ENCODE measurements at regions not wholly inside any gene's neighbourhood (a gene's known extent, or its start where the extent isn't known, plus 50 kb on each side); places are given as distances from the start of the nearest gene placed in this dataset.
"Not testable (repeated sequence)": the region's sequence is repeated elsewhere in the genome, so short reads cannot be mapped to it uniquely, and the experiment has no call there.

GRCh38 chr16:62261760-62262159 lies 225.5 kb upstream of the CDH8 start:
- no peaks in the 10 kb centered on the region for H3K4me1 ChIP-seq (ENCODE audit: control insufficient read depth, insufficient read depth, low read length)
- H3K4me2 ChIP-seq (ENCODE audit: low read length) = no peak overlapping the region
- no peak overlapping the region for H3K4me3 ChIP-seq (ENCODE audit: low read length)
- H3K9me3 ChIP-seq (replicated peaks; ENCODE audit: low read length) = no peaks in the 10 kb centered on the region
- H3K9ac ChIP-seq (ENCODE audit: low read depth, low read length) = no peak overlapping the region
- no peaks in the 10 kb centered on the region for H3K27me3 ChIP-seq (ENCODE audit: control insufficient read depth, insufficient read depth, low read length)
- no peaks in the 10 kb centered on the region for H3K36me3 ChIP-seq (ENCODE audit: insufficient read depth, low read length)

DNA sequence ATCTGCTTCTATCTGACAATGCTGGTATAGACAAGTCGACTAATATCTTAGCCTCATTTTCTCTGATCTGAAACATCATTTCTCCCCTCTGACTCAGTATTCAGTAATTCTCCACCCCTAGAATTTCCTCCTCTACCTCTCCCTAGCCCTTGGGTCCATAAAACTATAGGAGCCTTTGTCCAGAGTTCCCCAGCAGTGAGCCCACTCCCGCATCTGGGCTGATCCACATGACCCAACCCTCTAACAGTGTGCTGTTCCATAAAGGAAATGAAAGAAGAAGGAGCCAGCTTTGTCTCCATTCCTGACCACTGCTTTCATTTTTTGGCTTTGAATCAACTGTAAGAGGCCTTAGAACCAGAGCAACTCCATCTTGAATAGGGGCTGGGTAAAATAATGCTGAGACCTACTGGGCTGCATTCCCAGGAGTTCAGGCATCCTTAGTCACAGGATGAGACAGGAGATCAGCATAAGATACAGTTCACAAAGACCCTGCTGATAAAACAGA lies 222.7 kb upstream of the CDH8 start:
- H3K36me3 ChIP-seq (ENCODE audit: insufficient read depth, low read length); H3K27me3 ChIP-seq (ENCODE audit: control insufficient read depth, insufficient read depth, low read length); H3K4me3 ChIP-seq (ENCODE audit: low read length); H3K9ac ChIP-seq (ENCODE audit: low read depth, low read length); H3K9me3 ChIP-seq (replicated peaks; ENCODE audit: low read length); H3K4me1 ChIP-seq (ENCODE audit: control insufficient read depth, insufficient read depth, low read length); H3K4me2 ChIP-seq (ENCODE audit: low read length): not testable (repeated sequence)

GRCh38 chr16:62256406-62256805 lies 220.2 kb upstream of the CDH8 start:
- no peaks in the 10 kb centered on the region for H3K36me3 ChIP-seq (ENCODE audit: insufficient read depth, low read length)
- H3K4me2 ChIP-seq (ENCODE audit: low read length) = no peak overlapping the region
- H3K4me3 ChIP-seq (ENCODE audit: low read length) = no peak overlapping the region
- H3K4me1 ChIP-seq (ENCODE audit: control insufficient read depth, insufficient read depth, low read length) = no peaks in the 10 kb centered on the region
- no peaks in the 10 kb centered on the region for H3K9me3 ChIP-seq (replicated peaks; ENCODE audit: low read length)
- H3K27me3 ChIP-seq (ENCODE audit: control insufficient read depth, insufficient read depth, low read length) = no peaks in the 10 kb centered on the region
- H3K9ac ChIP-seq (ENCODE audit: low read depth, low read length) = no peak overlapping the region

DNA sequence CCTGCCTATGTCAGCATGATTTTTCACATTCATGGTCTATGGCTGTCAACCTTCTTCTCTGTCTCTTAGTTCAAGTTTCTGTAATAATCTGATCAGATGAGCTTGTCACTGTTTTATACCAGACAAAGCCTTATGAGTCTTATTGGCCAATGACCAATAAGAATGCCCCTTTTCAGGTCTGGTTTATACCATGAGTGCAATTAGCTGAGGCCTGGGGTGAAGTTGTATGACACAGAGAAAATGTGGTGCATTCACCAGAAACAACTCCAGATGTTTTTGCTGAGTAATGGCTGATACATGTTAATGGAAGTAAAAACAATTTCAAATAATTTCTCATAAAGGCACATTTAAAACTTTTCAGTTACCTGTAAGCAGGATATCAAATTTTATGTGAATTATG lies 218.6 kb upstream of the CDH8 start:
- H3K27me3 ChIP-seq (ENCODE audit: control insufficient read depth, insufficient read depth, low read length) = no peaks in the 10 kb centered on the region
- no peak overlapping the region for H3K9ac ChIP-seq (ENCODE audit: low read depth, low read length)
- H3K4me2 ChIP-seq (ENCODE audit: low read length) = no peak overlapping the region
- no peaks in the 10 kb centered on the region for H3K9me3 ChIP-seq (replicated peaks; ENCODE audit: low read length)
- H3K36me3 ChIP-seq (ENCODE audit: insufficient read depth, low read length) = no peaks in the 10 kb centered on the region
- H3K4me1 ChIP-seq (ENCODE audit: control insufficient read depth, insufficient read depth, low read length) = no peaks in the 10 kb centered on the region
- no peak overlapping the region for H3K4me3 ChIP-seq (ENCODE audit: low read length)

DNA sequence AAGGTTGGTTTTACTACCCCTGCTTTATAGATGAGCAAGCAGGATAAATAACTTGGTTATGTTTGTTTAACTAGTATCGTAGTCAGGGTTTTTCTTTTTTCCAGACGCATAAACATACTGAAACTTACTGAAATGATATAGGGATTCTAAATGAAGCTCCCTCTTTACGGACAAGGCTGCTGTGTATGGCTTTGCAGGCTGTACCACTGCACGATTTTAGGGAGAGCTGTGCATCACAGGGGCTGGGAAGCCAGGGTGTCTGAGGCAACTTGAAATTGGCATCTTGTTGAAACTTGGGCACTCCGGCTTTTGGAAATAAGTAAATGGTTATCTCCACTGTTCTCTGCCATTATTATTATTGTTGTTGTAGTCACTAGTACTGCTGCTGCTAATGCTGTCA lies 218.1 kb upstream of the CDH8 start:
- no peaks in the 10 kb centered on the region for H3K36me3 ChIP-seq (ENCODE audit: insufficient read depth, low read length)
- no peak overlapping the region for H3K4me3 ChIP-seq (ENCODE audit: low read length)
- no peaks in the 10 kb centered on the region for H3K27me3 ChIP-seq (ENCODE audit: control insufficient read depth, insufficient read depth, low read length)
- H3K4me2 ChIP-seq (ENCODE audit: low read length) = no peak overlapping the region
- no peaks in the 10 kb centered on the region for H3K4me1 ChIP-seq (ENCODE audit: control insufficient read depth, insufficient read depth, low read length)
- H3K9me3 ChIP-seq (replicated peaks; ENCODE audit: low read length) = no peaks in the 10 kb centered on the region
- no peak overlapping the region for H3K9ac ChIP-seq (ENCODE audit: low read depth, low read length)

GRCh38 chr16:62253966-62254365 lies 217.7 kb upstream of the CDH8 start:
- Histone ChIP-seq H3K4me1 (ENCODE audit: control insufficient read depth, insufficient read depth, low read length) (no peaks in the 10 kb centered on the region), H3K4me3 (ENCODE audit: low read length) (no peak overlapping the region), H3K9ac (ENCODE audit: low read depth, low read length) (no peak overlapping the region), H3K9me3 (replicated peaks; ENCODE audit: low read length) (no peaks in the 10 kb centered on the region), H3K36me3 (ENCODE audit: insufficient read depth, low read length) (no peaks in the 10 kb centered on the region), H3K27me3 (ENCODE audit: control insufficient read depth, insufficient read depth, low read length) (no peaks in the 10 kb centered on the region), H3K4me2 (ENCODE audit: low read length) (no peak overlapping the region)

GRCh38 chr16:62249069-62249468 lies 212.8 kb upstream of the CDH8 start:
- H3K4me2 ChIP-seq (ENCODE audit: low read length) = no peak overlapping the region
- H3K9me3 ChIP-seq (replicated peaks; ENCODE audit: low read length) = no peaks in the 10 kb centered on the region
- H3K36me3 ChIP-seq (ENCODE audit: insufficient read depth, low read length) = no peaks in the 10 kb centered on the region
- H3K27me3 ChIP-seq (ENCODE audit: control insufficient read depth, insufficient read depth, low read length) = no peaks in the 10 kb centered on the region
- H3K4me1 ChIP-seq (ENCODE audit: control insufficient read depth, insufficient read depth, low read length) = no peaks in the 10 kb centered on the region
- no peak overlapping the region for H3K4me3 ChIP-seq (ENCODE audit: low read length)
- H3K9ac ChIP-seq (ENCODE audit: low read depth, low read length) = no peak overlapping the region

DNA sequence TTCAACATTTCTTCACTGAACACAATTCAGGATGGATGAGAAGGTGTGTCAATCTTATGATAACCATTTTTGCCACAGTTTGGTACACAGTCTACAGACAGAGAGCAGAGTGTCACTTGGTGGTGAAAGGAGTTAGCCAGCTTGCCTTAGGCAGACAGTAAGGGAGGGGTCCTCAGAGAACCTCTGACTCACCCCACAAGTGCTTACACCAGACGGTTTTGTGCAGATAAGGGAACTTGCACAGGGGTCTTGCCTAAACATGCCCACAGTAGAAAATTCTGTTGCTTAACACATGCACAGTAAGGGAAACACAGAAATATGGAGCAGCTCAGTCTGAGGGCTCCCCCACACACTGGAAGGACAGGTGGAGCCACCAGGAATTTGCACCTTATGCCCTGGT lies 204.5 kb upstream of the CDH8 start:
- Histone ChIP-seq H3K9ac (ENCODE audit: low read depth, low read length) (no peak overlapping the region), H3K4me3 (ENCODE audit: low read length) (no peak overlapping the region), H3K36me3 (ENCODE audit: insufficient read depth, low read length) (no peaks in the 10 kb centered on the region)

DNA sequence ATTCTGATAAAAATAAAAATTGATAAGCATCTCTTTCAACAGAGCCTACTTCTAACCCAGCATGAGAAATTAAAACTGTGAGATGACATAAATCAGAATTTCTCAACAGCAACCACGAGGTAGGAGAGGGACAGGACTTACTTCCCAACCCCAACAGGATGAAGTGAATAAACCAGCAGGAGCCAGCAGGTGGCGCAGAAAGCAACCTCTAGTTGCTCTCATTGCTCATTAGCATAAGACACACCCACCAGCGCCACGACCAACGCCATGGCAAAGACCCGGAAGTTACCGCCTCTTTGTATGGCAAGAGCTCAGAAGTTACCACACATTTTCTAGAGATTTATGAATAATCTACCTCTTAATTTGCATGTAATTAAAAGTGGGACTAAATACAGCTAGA lies 189.4 kb upstream of the CDH8 start:
- Histone ChIP-seq H3K4me1 (ENCODE audit: control insufficient read depth, insufficient read depth, low read length) (no peaks in the 10 kb centered on the region), H3K36me3 (ENCODE audit: insufficient read depth, low read length) (no peaks in the 10 kb centered on the region), H3K4me3 (ENCODE audit: low read length) (no peak overlapping the region), H3K9ac (ENCODE audit: low read depth, low read length) (no peak overlapping the region), H3K27me3 (ENCODE audit: control insufficient read depth, insufficient read depth, low read length) (no peaks in the 10 kb centered on the region), H3K9me3 (replicated peaks; ENCODE audit: low read length) (no peaks in the 10 kb centered on the region), H3K4me2 (ENCODE audit: low read length) (no peak overlapping the region)

More for the DNA sequence above, 204.5 kb upstream of the CDH8 start:
- Histone ChIP-seq H3K4me1 (ENCODE audit: control insufficient read depth, insufficient read depth, low read length) (no peaks in the 10 kb centered on the region), H3K4me2 (ENCODE audit: low read length) (no peak overlapping the region), H3K9me3 (replicated peaks; ENCODE audit: low read length) (no peaks in the 10 kb centered on the region), H3K27me3 (ENCODE audit: control insufficient read depth, insufficient read depth, low read length) (no peaks in the 10 kb centered on the region)

GRCh38 chr16:62224646-62225209 lies 188.5 kb upstream of the CDH8 start:
- Histone ChIP-seq H3K36me3 (ENCODE audit: insufficient read depth, low read length) (no peaks in the 10 kb centered on the region), H3K27me3 (ENCODE audit: control insufficient read depth, insufficient read depth, low read length) (no peaks in the 10 kb centered on the region), H3K9me3 (replicated peaks; ENCODE audit: low read length) (no peaks in the 10 kb centered on the region), H3K4me2 (ENCODE audit: low read length) (no peak overlapping the region), H3K4me3 (ENCODE audit: low read length) (no peak overlapping the region), H3K9ac (ENCODE audit: low read depth, low read length) (no peak overlapping the region), H3K4me1 (ENCODE audit: control insufficient read depth, insufficient read depth, low read length) (no peaks in the 10 kb centered on the region)

- H3K9ac ChIP-seq (ENCODE audit: low read depth, low read length) = no peak overlapping the region
- H3K4me2 ChIP-seq (ENCODE audit: low read length) = no peak overlapping the region
- no peak overlapping the region for H3K4me3 ChIP-seq (ENCODE audit: low read length)
- H3K4me1 ChIP-seq (ENCODE audit: control insufficient read depth, insufficient read depth, low read length) = no peaks in the 10 kb centered on the region
- no peaks in the 10 kb centered on the region for H3K27me3 ChIP-seq (ENCODE audit: control insufficient read depth, insufficient read depth, low read length)
- H3K9me3 ChIP-seq (replicated peaks; ENCODE audit: low read length) = peaks cover 3% of the 10 kb centered on the region
- no peaks in the 10 kb centered on the region for H3K36me3 ChIP-seq (ENCODE audit: insufficient read depth, low read length)
Measured at GRCh38 chr16:62216837-62217236, 180.6 kb upstream of the CDH8 start.

DNA sequence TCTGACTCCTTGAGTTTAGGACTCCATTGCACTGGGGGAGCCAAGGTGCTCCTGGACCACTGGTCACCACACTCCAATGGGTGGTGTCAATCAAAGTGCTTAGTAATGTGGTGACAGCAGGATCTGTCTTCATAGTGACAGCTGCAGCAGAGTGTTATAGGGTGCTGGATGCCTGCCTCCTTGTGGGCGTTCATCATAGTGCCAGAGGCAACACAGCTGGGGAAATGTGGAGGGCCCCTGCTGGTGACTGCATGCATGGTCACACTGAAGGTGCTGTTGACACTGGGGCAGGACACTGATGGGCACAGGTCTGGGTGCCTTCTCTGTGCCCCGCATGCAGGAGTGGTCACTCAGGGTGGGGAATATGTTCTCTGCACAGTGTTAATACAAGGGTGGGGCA lies 177.5 kb upstream of the CDH8 start:
- H3K4me2 ChIP-seq (ENCODE audit: low read length) = no peak overlapping the region
- no peaks in the 10 kb centered on the region for H3K27me3 ChIP-seq (ENCODE audit: control insufficient read depth, insufficient read depth, low read length)
- no peaks in the 10 kb centered on the region for H3K36me3 ChIP-seq (ENCODE audit: insufficient read depth, low read length)
- no peaks in the 10 kb centered on the region for H3K4me1 ChIP-seq (ENCODE audit: control insufficient read depth, insufficient read depth, low read length)
- peaks cover 3% of the 10 kb centered on the region for H3K9me3 ChIP-seq (replicated peaks; ENCODE audit: low read length)
- no peak overlapping the region for H3K9ac ChIP-seq (ENCODE audit: low read depth, low read length)
- H3K4me3 ChIP-seq (ENCODE audit: low read length) = no peak overlapping the region
